ENCODE measurements at regions not wholly inside any gene's neighbourhood (a gene's known extent, or its start where the extent isn't known, plus 50 kb on each side); places are given as distances from the start of the nearest gene placed in this dataset.

DNA sequence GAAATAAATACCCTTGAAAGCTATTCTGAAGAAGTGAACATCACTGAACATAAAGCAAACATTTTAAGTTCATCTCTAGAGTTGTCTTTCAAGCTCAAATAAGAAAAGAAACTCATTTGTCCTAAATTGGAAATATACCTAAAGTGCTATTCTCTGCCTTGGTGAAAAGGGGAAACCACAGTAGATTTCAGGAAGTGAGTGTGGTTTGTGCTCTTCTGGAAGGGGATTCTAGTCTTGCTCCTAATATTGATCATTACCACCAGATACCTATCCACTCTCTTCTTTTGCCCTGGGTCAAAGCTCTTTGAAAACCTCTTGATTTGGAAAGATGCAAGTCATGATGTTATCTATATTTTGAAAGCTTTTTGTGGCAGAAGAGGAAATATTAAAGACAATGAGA is 798.1 kb downstream of the ADGRL2 start:
- H3K9me3 ChIP-seq, result no peaks in the 10 kb centered on the region
- intact Hi-C loops (cut with DNase I; ENCODE audit: low total_unique reads) (no loop called here), in situ Hi-C loops (cut with MboI; ENCODE audit: low pct_ligation_motif_present in 1 of 4, low pct_unique_long_range_greater_than_20kb in 1 of 4, low sequenced_read_pairs in 3 of 4) (no loop called here)
- DNase-seq, result no peak
- no peaks in the 10 kb centered on the region for H3K27me3 ChIP-seq
- H3K4me3 ChIP-seq, result no peak overlapping the region
- H3K27ac ChIP-seq, result no peak overlapping the region
- no peaks in the 10 kb centered on the region for H3K36me3 ChIP-seq
- H3K4me1 ChIP-seq, result no peaks in the 10 kb centered on the region
- TF ChIP-seq, protein P1, sequence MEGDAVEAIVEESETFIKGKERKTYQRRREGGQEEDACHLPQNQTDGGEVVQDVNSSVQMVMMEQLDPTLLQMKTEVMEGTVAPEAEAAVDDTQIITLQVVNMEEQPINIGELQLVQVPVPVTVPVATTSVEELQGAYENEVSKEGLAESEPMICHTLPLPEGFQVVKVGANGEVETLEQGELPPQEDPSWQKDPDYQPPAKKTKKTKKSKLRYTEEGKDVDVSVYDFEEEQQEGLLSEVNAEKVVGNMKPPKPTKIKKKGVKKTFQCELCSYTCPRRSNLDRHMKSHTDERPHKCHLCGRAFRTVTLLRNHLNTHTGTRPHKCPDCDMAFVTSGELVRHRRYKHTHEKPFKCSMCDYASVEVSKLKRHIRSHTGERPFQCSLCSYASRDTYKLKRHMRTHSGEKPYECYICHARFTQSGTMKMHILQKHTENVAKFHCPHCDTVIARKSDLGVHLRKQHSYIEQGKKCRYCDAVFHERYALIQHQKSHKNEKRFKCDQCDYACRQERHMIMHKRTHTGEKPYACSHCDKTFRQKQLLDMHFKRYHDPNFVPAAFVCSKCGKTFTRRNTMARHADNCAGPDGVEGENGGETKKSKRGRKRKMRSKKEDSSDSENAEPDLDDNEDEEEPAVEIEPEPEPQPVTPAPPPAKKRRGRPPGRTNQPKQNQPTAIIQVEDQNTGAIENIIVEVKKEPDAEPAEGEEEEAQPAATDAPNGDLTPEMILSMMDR (IDR thresholded peaks at IDR 0.05), result no peak
- TF ChIP-seq EP300 (IDR thresholded peaks at IDR 0.05; ENCODE audit: low read depth), result no peak
- no peak for TF ChIP-seq POLR2A (IDR thresholded peaks at IDR 0.05)
- no peak for TF ChIP-seq POLR2AphosphoS5 (IDR thresholded peaks at IDR 0.05)

DNA sequence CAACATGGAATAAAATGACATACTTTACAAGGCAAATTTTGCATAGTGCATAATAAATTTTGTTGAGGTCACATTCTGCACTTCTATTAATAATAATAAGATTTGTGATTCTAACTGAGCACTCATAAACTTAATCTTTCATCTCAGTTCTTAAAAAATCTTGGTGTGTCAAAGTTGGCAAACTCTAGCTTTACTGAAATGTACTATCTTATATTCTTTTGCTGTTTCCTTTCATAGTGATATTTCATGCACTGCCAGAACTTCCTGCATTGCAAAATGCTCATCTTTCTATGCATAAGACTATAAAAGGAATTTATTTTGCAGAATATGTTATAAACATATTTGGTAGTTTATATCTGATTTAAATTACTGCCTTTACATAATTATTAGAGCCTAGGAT is 797.6 kb downstream of the ADGRL2 start:
- no peaks in the 10 kb centered on the region for H3K27me3 ChIP-seq
- no peak for DNase-seq
- no peak overlapping the region for H3K4me3 ChIP-seq
- no peaks in the 10 kb centered on the region for H3K4me1 ChIP-seq
- TF ChIP-seq POLR2AphosphoS5 (IDR thresholded peaks at IDR 0.05) (no peak), EP300 (IDR thresholded peaks at IDR 0.05; ENCODE audit: low read depth) (no peak), POLR2A (IDR thresholded peaks at IDR 0.05) (no peak)
- TF ChIP-seq, protein P1 (IDR thresholded peaks at IDR 0.05), result no peak
- intact Hi-C loops (cut with DNase I; ENCODE audit: low total_unique reads) (no loop called here), in situ Hi-C loops (cut with MboI; ENCODE audit: low pct_ligation_motif_present in 1 of 4, low pct_unique_long_range_greater_than_20kb in 1 of 4, low sequenced_read_pairs in 3 of 4) (no loop called here)
- H3K9me3 ChIP-seq, result no peaks in the 10 kb centered on the region
- H3K36me3 ChIP-seq, result no peaks in the 10 kb centered on the region
- H3K27ac ChIP-seq, result no peak overlapping the region

DNA sequence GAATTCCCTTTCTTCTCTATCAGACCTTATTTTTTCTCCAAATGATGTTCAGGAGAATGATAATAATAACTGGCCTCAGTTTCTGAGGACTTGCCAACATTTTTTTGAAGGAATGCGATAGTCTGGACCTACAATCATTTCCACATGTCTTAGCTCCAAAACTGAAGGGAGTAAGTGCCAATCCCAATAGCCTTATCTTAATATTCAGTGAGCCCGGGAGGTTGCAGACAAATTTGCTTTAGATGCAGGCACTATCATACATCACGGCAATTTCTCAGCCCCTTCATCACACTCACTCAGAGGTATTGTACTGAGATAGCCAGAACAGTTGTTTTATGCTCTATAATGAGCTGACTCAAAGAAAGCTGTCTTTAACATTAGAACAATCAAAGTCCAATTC is 796.9 kb downstream of the ADGRL2 start:
- 60 to 88% methylated on average over 2 to 3 of the region's 3 CpGs for WGBS, 2 donors (ENCODE audit: low coverage in 1 of 2)
- no peak for DNase-seq
- Histone ChIP-seq H3K4me3 (no peak overlapping the region), H3K27ac (no peak overlapping the region), H3K9me3 (no peaks in the 10 kb centered on the region), H3K27me3 (no peaks in the 10 kb centered on the region), H3K36me3 (no peaks in the 10 kb centered on the region), H3K4me1 (no peaks in the 10 kb centered on the region)
- in situ Hi-C loops (cut with MboI; ENCODE audit: low pct_ligation_motif_present in 1 of 4, low pct_unique_long_range_greater_than_20kb in 1 of 4, low sequenced_read_pairs in 3 of 4) (no loop called here), intact Hi-C loops (cut with DNase I; ENCODE audit: low total_unique reads) (no loop called here)
- TF ChIP-seq POLR2AphosphoS5 (IDR thresholded peaks at IDR 0.05), result no peak
- no peak for TF ChIP-seq POLR2A (IDR thresholded peaks at IDR 0.05)
- no peak for TF ChIP-seq EP300 (IDR thresholded peaks at IDR 0.05; ENCODE audit: low read depth)
- TF ChIP-seq, protein P1 (IDR thresholded peaks at IDR 0.05), result no peak

DNA sequence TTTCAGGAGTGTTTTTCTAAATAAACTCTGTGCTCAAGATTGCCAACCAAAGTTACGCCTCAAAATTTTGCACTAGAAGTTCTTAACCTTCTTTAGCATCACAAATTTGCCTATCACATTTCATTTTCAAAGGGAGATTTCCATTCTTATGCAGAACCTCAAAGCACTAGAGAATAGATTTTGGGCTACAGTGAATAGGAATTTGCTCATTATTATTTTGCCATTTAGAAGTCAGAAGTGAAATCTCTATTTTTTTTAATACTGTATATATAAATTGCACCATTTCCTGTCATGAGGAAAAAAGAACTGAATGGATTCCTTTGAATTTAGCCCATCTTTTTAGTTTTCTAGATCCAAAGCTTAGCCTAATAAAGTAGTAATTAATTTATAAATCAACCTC is 796.4 kb downstream of the ADGRL2 start:
- WGBS, 2 donors (ENCODE audit: low coverage in 1 of 2), result 86 to 90% methylated on average over 1 of the region's 1 CpG
- no peak overlapping the region for H3K4me3 ChIP-seq
- in situ Hi-C loops (cut with MboI; ENCODE audit: low pct_ligation_motif_present in 1 of 4, low pct_unique_long_range_greater_than_20kb in 1 of 4, low sequenced_read_pairs in 3 of 4), result no loop called here
- no peaks in the 10 kb centered on the region for H3K27me3 ChIP-seq
- H3K4me1 ChIP-seq, result no peaks in the 10 kb centered on the region
- TF ChIP-seq POLR2A (IDR thresholded peaks at IDR 0.05) (no peak), POLR2AphosphoS5 (IDR thresholded peaks at IDR 0.05) (no peak), EP300 (IDR thresholded peaks at IDR 0.05; ENCODE audit: low read depth) (no peak)
- TF ChIP-seq, protein P1 (IDR thresholded peaks at IDR 0.05), result no peak
- DNase-seq, result no peak
- H3K27ac ChIP-seq, result no peak overlapping the region
- no peaks in the 10 kb centered on the region for H3K9me3 ChIP-seq
- no peaks in the 10 kb centered on the region for H3K36me3 ChIP-seq
- intact Hi-C loops (cut with DNase I; ENCODE audit: low total_unique reads), result no loop called here
